SU-DHL-6 (cell line): ENCODE measurements at regions not wholly inside any gene's neighbourhood (a gene's known extent, or its start where the extent isn't known, plus 50 kb on each side); places are given as distances from the start of the nearest gene placed in this dataset.

Source experiments
- H2AFZ ChIP-seq: fragments of 200-600 bp; sonication (generic); 2 replicates; pipeline ENCODE4 v1.6.1; 2014; ENCODE audit warnings: low read depth, mild to moderate bottlenecking, moderate library complexity, mixed read lengths, antibody characterized with exemption, low read length; ENCODE audit not compliant: severe bottlenecking
- H3F3A ChIP-seq: fragments of 200-600 bp; shearing (Covaris generic); 2 replicates; pipeline ENCODE4 v1.6.0; 2016; ENCODE audit warnings: antibody characterized with exemption, mild to moderate bottlenecking; ENCODE audit not compliant: insufficient read depth
- H3K27ac ChIP-seq: fragments of 200-600 bp; sonication (generic); 2 replicates; pipeline ENCODE4 v1.5.1; 2016; ENCODE audit warnings: low read depth, mild to moderate bottlenecking, low read length, moderate library complexity, mixed read lengths
- H3K27me3 ChIP-seq: fragments of 200-600 bp; sonication (generic), shearing (Covaris generic); 2 replicates; pipeline ENCODE4 v1.6.0; 2014; ENCODE audit warnings: mild to moderate bottlenecking, low read length
- H3K36me3 ChIP-seq: fragments of 200-600 bp; sonication (generic); 2 replicates; pipeline ENCODE4 v1.6.1; 2014; ENCODE audit warnings: mild to moderate bottlenecking, low read length, mixed read lengths
- H3K4me2 ChIP-seq: fragments of 300-600, 200-600 bp; shearing (Covaris generic), sonication (generic); 2 replicates; pipeline ENCODE4 v1.6.0; 2014; ENCODE audit warnings: low read length, low read depth, mild to moderate bottlenecking; ENCODE audit not compliant: poor library complexity, severe bottlenecking
- H3K4me3 ChIP-seq: fragments of 200-600 bp; sonication (generic); 2 replicates; pipeline ENCODE4 v1.5.1; 2014; ENCODE audit warnings: antibody characterized with exemption, low read length, mild to moderate bottlenecking, mixed read lengths; ENCODE audit not compliant: insufficient read depth, poor library complexity, severe bottlenecking
- H3K79me2 ChIP-seq: fragments of 200-600 bp; sonication (generic); 2 replicates; pipeline ENCODE4 v1.6.1; 2014; ENCODE audit warnings: mild to moderate bottlenecking, low read length, moderate library complexity; ENCODE audit not compliant: insufficient read depth
- H3K9ac ChIP-seq: fragments of 200-600 bp; sonication (generic); 2 replicates; pipeline ENCODE4 v1.7.0; 2014; ENCODE audit warnings: mild to moderate bottlenecking, low read length
- H3K9me2 ChIP-seq: fragments of 200-600 bp; sonication (generic); replicated peaks from 2 replicates; pipeline ENCODE4 v1.6.1; 2014; ENCODE audit warnings: low read length; ENCODE audit not compliant: insufficient read depth
- H3K9me3 ChIP-seq: fragments of 200-600 bp; sonication (generic); 2 replicates; pipeline ENCODE4 v1.6.1; 2014; ENCODE audit warnings: low read length, mixed read lengths; ENCODE audit not compliant: insufficient read depth
- H4K20me1 ChIP-seq: fragments of 200-600 bp; sonication (generic); 2 replicates; pipeline ENCODE4 v1.6.1; 2014; ENCODE audit warnings: low read depth, mild to moderate bottlenecking, antibody characterized with exemption, low read length, moderate library complexity, mixed read lengths
- CTCF ChIP-seq: fragments of 200-600 bp; sonication (generic); IDR thresholded peaks from one replicate; pipeline ENCODE4 v1.5.1; 2017; ENCODE audit warnings: antibody characterized with exemption, mild to moderate bottlenecking, low read length, moderate library complexity; ENCODE audit not compliant: insufficient read depth, poor library complexity, severe bottlenecking
- EZH2phosphoT487 ChIP-seq: fragments of 200-600 bp; sonication (generic), shearing (Covaris generic); conservative IDR thresholded peaks from 2 replicates; pipeline ENCODE4 v1.6.1; 2018; ENCODE audit warnings: mild to moderate bottlenecking, antibody characterized with exemption, low read length, moderate library complexity, mixed read lengths

- Histone ChIP-seq H3K4me2 (no peak overlapping the region), H2AFZ (no peak overlapping the region), H3K9me3 (no peaks in the 10 kb centered on the region), H3K79me2 (no peaks in the 10 kb centered on the region), H3K4me3 (no peak overlapping the region), H3K36me3 (no peaks in the 10 kb centered on the region), H3K27ac (no peak overlapping the region), H3K9ac (no peak overlapping the region), H4K20me1 (no peaks in the 10 kb centered on the region), H3K9me2 (no peaks in the 10 kb centered on the region), H3F3A (no peaks in the 10 kb centered on the region), H3K27me3 (no peaks in the 10 kb centered on the region)
- no peak for TF ChIP-seq EZH2phosphoT487
- no peak for TF ChIP-seq CTCF
Measured at GRCh38 chr13:34522808-34523207, 419.3 kb upstream of the NBEA start.

GRCh38 chr13:34523406-34523805 is 418.7 kb upstream of the NBEA start:
- H3K9me2 ChIP-seq: no peaks in the 10 kb centered on the region
- H3K4me3 ChIP-seq: no peak overlapping the region
- no peak overlapping the region for H2AFZ ChIP-seq
- no peaks in the 10 kb centered on the region for H3F3A ChIP-seq
- no peaks in the 10 kb centered on the region for H3K27me3 ChIP-seq
- H3K27ac ChIP-seq: no peak overlapping the region
- TF ChIP-seq EZH2phosphoT487 (no peak), CTCF (no peak)
- no peak overlapping the region for H3K9ac ChIP-seq
- H3K9me3 ChIP-seq: no peaks in the 10 kb centered on the region
- no peak overlapping the region for H3K4me2 ChIP-seq
- no peaks in the 10 kb centered on the region for H4K20me1 ChIP-seq
- H3K36me3 ChIP-seq: no peaks in the 10 kb centered on the region
- H3K79me2 ChIP-seq: no peaks in the 10 kb centered on the region

GRCh38 chr13:34533941-34534340 is 408.1 kb upstream of the NBEA start:
- no peaks in the 10 kb centered on the region for H3K9me3 ChIP-seq
- H3K4me2 ChIP-seq: no peak overlapping the region
- no peak overlapping the region for H3K4me3 ChIP-seq
- TF ChIP-seq CTCF: no peak
- no peak for TF ChIP-seq EZH2phosphoT487
- no peaks in the 10 kb centered on the region for H3K9me2 ChIP-seq
- H3K36me3 ChIP-seq: no peaks in the 10 kb centered on the region
- H2AFZ ChIP-seq: no peak overlapping the region
- H3F3A ChIP-seq: no peaks in the 10 kb centered on the region
- H3K9ac ChIP-seq: no peak overlapping the region
- H3K27ac ChIP-seq: no peak overlapping the region
- H4K20me1 ChIP-seq: no peaks in the 10 kb centered on the region
- no peaks in the 10 kb centered on the region for H3K79me2 ChIP-seq
- H3K27me3 ChIP-seq: no peaks in the 10 kb centered on the region

GRCh38 chr13:34542321-34542720 is 399.7 kb upstream of the NBEA start:
- no peaks in the 10 kb centered on the region for H3K36me3 ChIP-seq

More at GRCh38 chr13:34542321-34542720, 399.7 kb upstream of the NBEA start:
- Histone ChIP-seq H3F3A (no peaks in the 10 kb centered on the region), H3K27ac (no peak overlapping the region), H3K27me3 (no peaks in the 10 kb centered on the region), H2AFZ (no peak overlapping the region), H3K9me2 (no peaks in the 10 kb centered on the region), H3K79me2 (no peaks in the 10 kb centered on the region), H4K20me1 (no peaks in the 10 kb centered on the region), H3K9me3 (no peaks in the 10 kb centered on the region), H3K9ac (no peak overlapping the region), H3K4me2 (no peak overlapping the region), H3K4me3 (no peak overlapping the region)
- TF ChIP-seq EZH2phosphoT487: no peak
- no peak for TF ChIP-seq CTCF
